CD4-positive, alpha-beta T cell treated with Interleukin-4 for 1 hour (primary cell): ENCODE measurements at regions not wholly inside any gene's neighbourhood (a gene's known extent, or its start where the extent isn't known, plus 50 kb on each side); places are given as distances from the start of the nearest gene placed in this dataset.
"Not testable (repeated sequence)": the region's sequence is repeated elsewhere in the genome, so short reads cannot be mapped to it uniquely, and the experiment has no call there.

Source experiments
- DNase-seq, 2 donors: peaks; one replicate each; pipeline ENCODE4 v3.0.0-alpha.2; 2020 to 2022

- DNase-seq, result not testable (repeated sequence)
These were observed 110.5 kb upstream of the ZFP64 start for GRCh38 chr20:52302051-52302450.

- no peak for DNase-seq
These were observed 104.0 kb upstream of the ZFP64 start for GRCh38 chr20:52295556-52295955.

GRCh38 chr20:52294106-52294628 lies 102.6 kb upstream of the ZFP64 start:
- DNase-seq, result no peak

- no peak for DNase-seq
These were observed 99.5 kb upstream of the ZFP64 start for GRCh38 chr20:52291109-52291508.

- DNase-seq, result no peak
These were observed 99.0 kb upstream of the ZFP64 start for GRCh38 chr20:52290569-52290968.

GRCh38 chr20:52289956-52290565 lies 98.5 kb upstream of the ZFP64 start:
- no peak for DNase-seq

GRCh38 chr20:52280407-52280806 lies 88.8 kb upstream of the ZFP64 start:
- no peak for DNase-seq

- no peak for DNase-seq
These were observed 88.1 kb upstream of the ZFP64 start for GRCh38 chr20:52279706-52280105.

- no peak for DNase-seq
These were observed 83.7 kb upstream of the ZFP64 start for GRCh38 chr20:52275181-52275691.

- DNase-seq, result no peak
These were observed 79.1 kb upstream of the ZFP64 start for GRCh38 chr20:52270696-52271095.

GRCh38 chr20:52270001-52270606 lies 78.5 kb upstream of the ZFP64 start:
- no peak for DNase-seq

- DNase-seq, result no peak
These were observed 77.7 kb upstream of the ZFP64 start for GRCh38 chr20:52269321-52269720.

- no peak for DNase-seq
These were observed 76.7 kb upstream of the ZFP64 start for GRCh38 chr20:52268184-52268749.

- DNase-seq, result no peak
These were observed 75.8 kb upstream of the ZFP64 start for GRCh38 chr20:52267418-52267817.

GRCh38 chr20:52263757-52264156 lies 72.2 kb upstream of the ZFP64 start:
- no peak for DNase-seq

GRCh38 chr20:52261792-52262191 lies 70.2 kb upstream of the ZFP64 start:
- no peak for DNase-seq

GRCh38 chr20:52259295-52259694 lies 67.7 kb upstream of the ZFP64 start:
- DNase-seq, result no peak

GRCh38 chr20:52256454-52256853 lies 64.9 kb upstream of the ZFP64 start:
- no peak for DNase-seq

- no peak for DNase-seq
These were observed 61.1 kb upstream of the ZFP64 start for GRCh38 chr20:52252664-52253063.

- no peak for DNase-seq
These were observed 60.2 kb upstream of the ZFP64 start for GRCh38 chr20:52251827-52252226.

- no peak for DNase-seq
These were observed 59.6 kb upstream of the ZFP64 start for GRCh38 chr20:52251136-52251700.

- DNase-seq, result no peak
These were observed 56.0 kb upstream of the ZFP64 start for GRCh38 chr20:52247548-52247947.

GRCh38 chr20:52246366-52246765 lies 54.8 kb upstream of the ZFP64 start:
- DNase-seq, result no peak

- DNase-seq, result no peak
These were observed 53.1 kb upstream of the ZFP64 start for GRCh38 chr20:52244702-52245101.
